OCI-LY7 (cell line): ENCODE measurements at regions not wholly inside any gene's neighbourhood (a gene's known extent, or its start where the extent isn't known, plus 50 kb on each side); places are given as distances from the start of the nearest gene placed in this dataset.

ENCODE experiments used
- BruUV-seq: library from RNA; stranded (reverse); fragments of 400-500 nt; replicated peaks from 2 replicates; lab custom pipeline; 2021; lab: Mats Ljungman, UMichigan
- CTCF ChIA-PET: fragments of 300-600 bp; sonication (Branson Sonifier 250); formaldehyde crosslinking; loops from one replicate; lab custom pipeline; 2022; ENCODE audit warnings: antibody characterized with exemption; ENCODE audit not compliant: unreplicated experiment; lab: Charles Lee
- POLR2A ChIA-PET: fragments of 300-600 bp; sonication (Branson Sonifier 250); formaldehyde crosslinking; loops from one replicate; lab custom pipeline; 2022; ENCODE audit warnings: antibody characterized with exemption; lab: Charles Lee
- DNase-seq: peaks from one replicate; pipeline ENCODE4 v3.0.0-alpha.2; 2015; ENCODE audit warnings: low spot score
- H2AFZ ChIP-seq: fragments of 200-600 bp; sonication (generic), shearing (Covaris generic); 2 replicates; pipeline ENCODE4 v1.6.1; 2014; ENCODE audit warnings: mild to moderate bottlenecking, antibody characterized with exemption, low read length, moderate library complexity
- H3K27ac ChIP-seq: fragments of 200-600 bp; sonication (generic); 2 replicates; pipeline ENCODE4 v1.5.1; 2014; ENCODE audit warnings: mixed run types, low read depth, mild to moderate bottlenecking, moderate library complexity, low read length, inconsistent platforms; ENCODE audit not compliant: poor library complexity, severe bottlenecking
- H3K36me3 ChIP-seq: fragments of 200-600 bp; sonication (generic); 2 replicates; pipeline ENCODE4 v1.6.1; 2014; ENCODE audit warnings: mild to moderate bottlenecking, antibody characterized with exemption, low read length, moderate library complexity, mixed read lengths; ENCODE audit not compliant: insufficient read depth
- H3K4me1 ChIP-seq: fragments of 200-600 bp; sonication (generic); 2 replicates; pipeline ENCODE4 v1.5.1; 2014; ENCODE audit warnings: mild to moderate bottlenecking, low read length; ENCODE audit not compliant: insufficient read depth, poor library complexity, severe bottlenecking
- H3K4me2 ChIP-seq: fragments of 200-600 bp; sonication (generic); 2 replicates; pipeline ENCODE4 v1.6.1; 2014; ENCODE audit warnings: mild to moderate bottlenecking, low read length
- H3K4me3 ChIP-seq: fragments of 200-600 bp; sonication (generic); 2 replicates; pipeline ENCODE4 v1.5.1; 2014; ENCODE audit warnings: mild to moderate bottlenecking, low read depth, low read length; ENCODE audit not compliant: poor library complexity, severe bottlenecking
- H3K79me2 ChIP-seq: fragments of 200-600 bp; sonication (generic); 2 replicates; pipeline ENCODE4 v1.6.1; 2016; ENCODE audit warnings: low read depth, mild to moderate bottlenecking, low read length, moderate library complexity, mixed read lengths; ENCODE audit not compliant: insufficient read depth
- H3K9me2 ChIP-seq: fragments of 200-600 bp; sonication (generic); 2 replicates; pipeline ENCODE4 v1.6.1; 2016; ENCODE audit warnings: mild to moderate bottlenecking, low read length, mixed read lengths; ENCODE audit not compliant: insufficient read depth
- H3K9me3 ChIP-seq: fragments of 200-600 bp; sonication (generic); 2 replicates; pipeline ENCODE4 v1.6.1; 2014; ENCODE audit warnings: mild to moderate bottlenecking, mixed run types, low read length, mixed read lengths
- H4K20me1 ChIP-seq: fragments of 200-600 bp; sonication (generic); 2 replicates; pipeline ENCODE4 v1.6.1; 2014; ENCODE audit warnings: mild to moderate bottlenecking, antibody characterized with exemption, low read length, moderate library complexity, mixed read lengths; ENCODE audit not compliant: insufficient read depth
- EZH2phosphoT487 ChIP-seq: fragments of 200-600 bp; sonication (generic); IDR thresholded peaks from 2 replicates; pipeline ENCODE4 v1.6.1; 2018; ENCODE audit warnings: low read depth, borderline replicate concordance, mild to moderate bottlenecking, mixed run types, antibody characterized with exemption, low read length, moderate library complexity, mixed read lengths
- intact Hi-C: fragments of 100-400 bp; cut with micrococcal nuclease; formaldehyde crosslinking; loops from one replicate; pipeline ENCODE4 v1.10.0; 2022; ENCODE audit not compliant: unreplicated experiment
- TF ChIP-seq, protein P1 (sequence below): fragments of 200-600 bp; sonication (generic); conservative IDR thresholded peaks from 2 replicates; pipeline ENCODE4 v1.5.1; 2014; ENCODE audit warnings: mild to moderate bottlenecking, antibody characterized with exemption, low read length, moderate library complexity, mixed read lengths

GRCh38 chr13:99058527-99059495, 80.9 kb upstream of the DOCK9 start:
- CTCF ChIA-PET = no interaction called here

DNA sequence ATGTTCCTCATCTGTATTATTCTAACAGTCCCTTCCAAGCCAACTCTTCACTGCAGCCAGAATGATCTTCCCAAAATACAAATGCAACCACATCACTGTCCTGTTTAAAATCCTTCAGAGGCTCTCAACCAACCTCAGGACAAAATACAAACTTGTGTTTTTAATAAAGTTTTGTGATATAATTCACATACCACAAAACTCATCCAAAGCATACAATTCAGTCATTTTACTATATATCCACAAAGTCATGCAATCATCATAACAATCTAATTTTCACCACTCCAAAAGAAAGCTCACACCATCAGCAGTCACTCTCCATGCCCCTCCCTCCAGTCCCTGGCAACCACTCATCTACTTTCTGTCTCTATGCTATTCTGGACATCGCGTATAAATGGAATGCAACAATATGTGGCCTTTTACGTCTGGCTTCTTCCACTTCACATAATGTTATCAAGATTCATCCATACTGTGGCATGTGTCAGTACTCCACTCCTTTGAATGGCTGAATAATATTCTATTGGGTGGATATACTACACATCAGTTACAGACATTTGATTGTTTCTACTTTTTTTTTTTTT, 81.7 kb upstream of the DOCK9 start:
- ChIA-PET POLR2A (no interaction called here), CTCF (no interaction called here)
- Histone ChIP-seq H3K4me1 (peaks cover 7% of the 10 kb centered on the region), H3K36me3 (no peaks in the 10 kb centered on the region; the same call in 1 of the 2 replicates), H4K20me1 (no peaks in the 10 kb centered on the region; the same call in 1 of the 2 replicates), H3K4me3 (no peak overlapping the region), H3K9me3 (no peaks in the 10 kb centered on the region), H2AFZ (no peak overlapping the region), H3K4me2 (no peak overlapping the region), H3K27ac (no peak overlapping the region), H3K79me2 (no peaks in the 10 kb centered on the region), H3K9me2 (no peaks in the 10 kb centered on the region)
- intact Hi-C loops = no loop called here
- no TSS peak for BruUV-seq
- no peak for TF ChIP-seq EZH2phosphoT487
- TF ChIP-seq, protein P1, sequence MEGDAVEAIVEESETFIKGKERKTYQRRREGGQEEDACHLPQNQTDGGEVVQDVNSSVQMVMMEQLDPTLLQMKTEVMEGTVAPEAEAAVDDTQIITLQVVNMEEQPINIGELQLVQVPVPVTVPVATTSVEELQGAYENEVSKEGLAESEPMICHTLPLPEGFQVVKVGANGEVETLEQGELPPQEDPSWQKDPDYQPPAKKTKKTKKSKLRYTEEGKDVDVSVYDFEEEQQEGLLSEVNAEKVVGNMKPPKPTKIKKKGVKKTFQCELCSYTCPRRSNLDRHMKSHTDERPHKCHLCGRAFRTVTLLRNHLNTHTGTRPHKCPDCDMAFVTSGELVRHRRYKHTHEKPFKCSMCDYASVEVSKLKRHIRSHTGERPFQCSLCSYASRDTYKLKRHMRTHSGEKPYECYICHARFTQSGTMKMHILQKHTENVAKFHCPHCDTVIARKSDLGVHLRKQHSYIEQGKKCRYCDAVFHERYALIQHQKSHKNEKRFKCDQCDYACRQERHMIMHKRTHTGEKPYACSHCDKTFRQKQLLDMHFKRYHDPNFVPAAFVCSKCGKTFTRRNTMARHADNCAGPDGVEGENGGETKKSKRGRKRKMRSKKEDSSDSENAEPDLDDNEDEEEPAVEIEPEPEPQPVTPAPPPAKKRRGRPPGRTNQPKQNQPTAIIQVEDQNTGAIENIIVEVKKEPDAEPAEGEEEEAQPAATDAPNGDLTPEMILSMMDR = no peak
- DNase-seq = no peak

More at GRCh38 chr13:99058527-99059495, 80.9 kb upstream of the DOCK9 start:
- Histone ChIP-seq H3K9me2 (no peaks in the 10 kb centered on the region), H3K79me2 (peaks cover 2% of the 10 kb centered on the region; the same call in 1 of the 2 replicates), H4K20me1 (no peaks in the 10 kb centered on the region; the same call in 1 of the 2 replicates), H3K4me3 (no peak overlapping the region), H3K4me1 (peaks cover 15% of the 10 kb centered on the region), H3K9me3 (no peaks in the 10 kb centered on the region), H2AFZ (no peak overlapping the region), H3K4me2 (no peak overlapping the region), H3K36me3 (no peaks in the 10 kb centered on the region; the same call in 1 of the 2 replicates), H3K27ac (no peak overlapping the region)
- POLR2A ChIA-PET = interaction anchor here (0.7 kb wide), 1 partner anchor 354 kb away, joined by 6 read pairs; no protein-coding TSS in a partner anchor
- intact Hi-C loops = no loop called here
- TF ChIP-seq EZH2phosphoT487 = no peak
- TF ChIP-seq, protein P1 = no peak
- no TSS peak for BruUV-seq
- no peak for DNase-seq
